AG04450 (cell line): ENCODE measurements at regions not wholly inside any gene's neighbourhood (a gene's known extent, or its start where the extent isn't known, plus 50 kb on each side); places are given as distances from the start of the nearest gene placed in this dataset.

Experiments
- CTCF ChIA-PET: fragments of 300-600, 350-600 bp; formaldehyde crosslinking; extraction: SDS; loops from one replicate; lab custom pipeline; 2022; ENCODE audit warnings: antibody characterized with exemption, inconsistent platforms; lab: Charles Lee
- POLR2A ChIA-PET: fragments of 350-600 bp; formaldehyde crosslinking; extraction: SDS; loops from one replicate; lab custom pipeline; 2021; ENCODE audit warnings: antibody characterized with exemption, inconsistent platforms; lab: Yijun Ruan, JAX
- DNase-seq: peaks from one replicate; pipeline ENCODE4 v3.0.0-alpha.2; 2011; ENCODE audit warnings: low read depth, low spot score
- H3K27ac ChIP-seq: one replicate; pipeline ENCODE4 v1.5.1; 2012; ENCODE audit warnings: low read depth, low read length, control low read depth
- H3K27me3 ChIP-seq: one replicate; pipeline ENCODE4 v1.6.0; 2012; ENCODE audit warnings: low read length; ENCODE audit not compliant: control insufficient read depth, insufficient read depth
- H3K4me3 ChIP-seq: 2 replicates; pipeline ENCODE4 v1.5.1; 2011; ENCODE audit warnings: mild to moderate bottlenecking, low read depth, low read length, control low read depth
- H3K9me3 ChIP-seq: 2 replicates; pipeline ENCODE4 v1.5.1; 2012; ENCODE audit warnings: low read length; ENCODE audit not compliant: control insufficient read depth, insufficient read depth
- CTCF ChIP-seq: IDR thresholded peaks from 2 replicates; pipeline ENCODE4 v1.5.1; 2011; ENCODE audit warnings: low read depth, low read length, control low read depth, inconsistent platforms

GRCh38 chr5:159525117-159525516 lies 194.8 kb upstream of the IL12B start:
- Histone ChIP-seq H3K4me3 (no peak overlapping the region), H3K27ac (no peak overlapping the region), H3K27me3 (no peaks in the 10 kb centered on the region), H3K9me3 (no peaks in the 10 kb centered on the region)
- POLR2A ChIA-PET = no interaction called here
- no peak for DNase-seq
- CTCF ChIA-PET = interaction anchor here (1.1 kb wide), 1 partner anchor 462 kb away, joined by 4 read pairs; no protein-coding TSS in a partner anchor
- TF ChIP-seq CTCF = peak; percentile 18; the same call in 1 of the 2 replicates

DNA sequence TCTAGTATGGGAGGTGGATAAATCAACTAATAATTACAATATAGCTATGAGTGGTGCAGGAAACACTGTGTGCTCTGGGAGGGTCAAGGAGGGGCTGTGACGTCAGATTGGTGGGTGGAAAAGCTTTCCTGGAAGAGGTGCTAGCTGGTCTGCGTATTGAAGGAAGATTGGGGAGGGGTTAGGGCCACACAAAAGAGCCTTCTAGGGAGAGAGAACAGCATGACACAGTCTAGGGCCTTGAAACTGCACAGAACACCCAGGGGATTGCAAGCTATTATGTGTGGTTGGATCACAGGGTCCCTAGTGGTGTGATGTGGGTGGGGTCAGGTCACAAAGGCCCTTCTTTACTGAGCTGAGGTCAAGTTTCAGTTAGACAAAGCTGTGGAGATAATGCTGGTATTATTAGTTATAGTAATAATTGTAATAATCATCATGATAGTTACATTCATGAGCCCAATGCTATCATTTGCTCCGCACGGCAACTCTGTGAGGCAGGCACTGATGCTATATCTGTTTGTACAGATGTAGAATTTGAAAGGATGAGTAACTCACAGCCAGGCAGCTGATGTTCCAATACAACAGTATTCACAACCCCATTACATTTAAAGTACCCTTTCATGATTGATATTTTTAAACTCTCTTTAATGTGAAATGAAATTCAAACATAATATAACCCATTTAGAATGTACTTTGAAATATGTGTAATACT lies 197.4 kb upstream of the IL12B start:
- CTCF ChIA-PET = interaction anchor here (0.8 to 1.3 kb wide), 2 partner anchors 11 to 438 kb away, joined by 3 read pairs; no protein-coding TSS in a partner anchor

DNA sequence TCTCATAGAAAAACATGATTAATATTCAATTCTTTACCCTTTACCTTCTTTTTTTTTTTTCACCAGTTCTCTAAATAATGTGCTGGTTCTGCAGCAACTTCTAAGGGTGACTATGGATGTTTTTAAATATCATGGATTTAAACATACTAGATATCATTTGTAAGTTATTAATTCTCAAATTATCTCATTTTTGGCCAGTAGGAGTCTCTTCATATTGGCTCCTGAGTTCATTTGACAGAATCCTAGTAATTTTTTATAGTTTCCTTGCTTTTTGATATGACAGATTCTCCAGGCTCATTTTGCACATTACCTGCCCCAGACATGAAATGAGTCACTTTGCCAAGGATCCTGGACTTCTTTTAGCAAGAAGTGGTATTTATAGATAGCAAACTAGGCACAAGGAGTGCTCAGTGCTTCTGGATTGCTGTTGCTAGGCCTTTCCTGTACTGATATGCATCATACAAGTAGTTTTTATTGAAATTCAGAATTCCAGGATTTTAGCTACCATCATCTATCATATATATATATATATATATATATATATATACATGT lies 201.3 kb upstream of the IL12B start:
- no peak for DNase-seq

More for the DNA sequence above, 197.4 kb upstream of the IL12B start:
- POLR2A ChIA-PET = no interaction called here
- Histone ChIP-seq H3K27ac (no peak overlapping the region), H3K27me3 (no peaks in the 10 kb centered on the region), H3K9me3 (no peaks in the 10 kb centered on the region), H3K4me3 (no peak overlapping the region)
- no peak for TF ChIP-seq CTCF
- DNase-seq = no peak

DNA sequence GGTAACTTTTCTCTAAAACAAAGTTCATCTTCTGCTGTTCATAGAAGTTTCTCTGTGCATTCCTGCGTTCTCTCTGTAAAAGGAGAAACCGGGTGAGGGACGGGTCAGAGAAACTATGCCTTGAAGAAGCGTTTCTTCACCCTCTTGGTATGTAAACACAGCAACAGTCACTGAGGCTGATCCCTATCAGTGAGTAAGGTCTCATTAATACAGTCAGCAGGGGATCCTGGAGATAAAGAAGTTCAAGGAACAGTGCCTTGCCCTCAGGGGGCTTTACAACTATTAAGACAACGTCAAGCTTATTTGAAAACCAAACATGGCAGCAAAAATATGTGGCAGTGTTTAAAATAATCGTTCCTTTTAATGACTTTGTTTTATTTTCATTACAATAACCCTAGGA lies 202.9 kb upstream of the IL12B start:
- Histone ChIP-seq H3K4me3 (no peak overlapping the region), H3K27me3 (no peaks in the 10 kb centered on the region), H3K27ac (no peak overlapping the region), H3K9me3 (no peaks in the 10 kb centered on the region)
- TF ChIP-seq CTCF = no peak
- POLR2A ChIA-PET = interaction anchor here (1.2 kb wide), 1 partner anchor 82 kb away, joined by 3 read pairs; no protein-coding TSS in a partner anchor
- CTCF ChIA-PET = interaction anchor here (1.2 to 2.0 kb wide), 2 partner anchors 17 to 89 kb away, joined by 3 to 7 read pairs; no protein-coding TSS in a partner anchor
- peak; percentile 41 for DNase-seq

More for the DNA sequence above, 201.3 kb upstream of the IL12B start:
- ChIA-PET CTCF (interaction anchor here (2.0 kb wide), 1 partner anchor 15 kb away, joined by 7 read pairs; no protein-coding TSS in a partner anchor), POLR2A (no interaction called here)
- no peaks in the 10 kb centered on the region for H3K9me3 ChIP-seq
- no peak overlapping the region for H3K4me3 ChIP-seq
- H3K27me3 ChIP-seq = no peaks in the 10 kb centered on the region
- H3K27ac ChIP-seq = no peak overlapping the region
- TF ChIP-seq CTCF = peak; percentile 31

DNA sequence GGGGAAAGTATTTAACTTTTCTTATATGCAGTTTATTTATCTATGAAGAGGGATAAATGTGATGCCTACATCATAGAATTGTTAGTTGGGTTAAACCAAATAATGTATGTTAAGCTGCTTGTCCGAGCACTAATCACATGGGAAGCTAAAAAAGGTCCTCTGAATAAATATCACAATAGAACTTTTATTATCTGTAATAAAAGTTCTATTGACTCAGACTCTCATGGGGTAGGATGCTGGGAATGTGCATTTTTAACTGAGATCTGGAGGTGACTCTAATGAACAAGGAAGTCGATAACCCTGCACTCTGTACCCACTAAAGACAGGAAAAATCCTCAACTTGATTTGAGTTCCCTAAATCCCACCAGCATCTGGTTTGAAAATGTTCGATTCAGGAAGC lies 205.9 kb upstream of the IL12B start:
- TF ChIP-seq CTCF = no peak
- Histone ChIP-seq H3K9me3 (no peaks in the 10 kb centered on the region), H3K27ac (no peak overlapping the region), H3K4me3 (no peak overlapping the region), H3K27me3 (no peaks in the 10 kb centered on the region)
- no peak for DNase-seq
- ChIA-PET POLR2A (no interaction called here), CTCF (interaction anchor here (0.7 to 1.0 kb wide), 2 partner anchors 91 to 413 kb away, joined by 3 to 7 read pairs; no protein-coding TSS in a partner anchor)
